ENCODE measurements at regions not wholly inside any gene's neighbourhood (a gene's known extent, or its start where the extent isn't known, plus 50 kb on each side); places are given as distances from the start of the nearest gene placed in this dataset.

GRCh38 chr5:162769019-162769418 lies 668.4 kb upstream of the CCNG1 start:
- Mint-ChIP-seq H3K9me3 (peaks cover 5% of the 10 kb centered on the region), H3K27me3 (ENCODE audit: low read depth) (no peaks in the 10 kb centered on the region), H3K36me3 (ENCODE audit: low read depth) (no peaks in the 10 kb centered on the region), H3K27ac (ENCODE audit: unreplicated experiment) (no peak overlapping the region), H3K4me3 (no peak overlapping the region), H3K4me1 (peaks cover 12% of the 10 kb centered on the region)
- no peak for DNase-seq (ENCODE audit: low read depth, low spot score)
- no peak for TF ChIP-seq CTCF (conservative IDR thresholded peaks at IDR 0.05)

- H3K9me3 Mint-ChIP-seq, result peaks cover 2% of the 10 kb centered on the region
- no peaks in the 10 kb centered on the region for H3K36me3 Mint-ChIP-seq (ENCODE audit: low read depth)
- peaks cover 5% of the 10 kb centered on the region for H3K4me1 Mint-ChIP-seq
- TF ChIP-seq CTCF (conservative IDR thresholded peaks at IDR 0.05), result no peak
- H3K4me3 Mint-ChIP-seq, result no peak overlapping the region
- no peak for DNase-seq (ENCODE audit: low read depth, low spot score)
- no peak overlapping the region for H3K27ac Mint-ChIP-seq (ENCODE audit: unreplicated experiment)
- H3K27me3 Mint-ChIP-seq (ENCODE audit: low read depth), result no peaks in the 10 kb centered on the region
Measured at GRCh38 chr5:162785673-162786072, 651.7 kb upstream of the CCNG1 start.

- peak; percentile 17 for TF ChIP-seq CTCF (conservative IDR thresholded peaks at IDR 0.05)
- no peaks in the 10 kb centered on the region for H3K27me3 Mint-ChIP-seq (ENCODE audit: low read depth)
- H3K4me1 Mint-ChIP-seq, result peaks cover 5% of the 10 kb centered on the region
- no peak overlapping the region for H3K4me3 Mint-ChIP-seq
- no peaks in the 10 kb centered on the region for H3K36me3 Mint-ChIP-seq (ENCODE audit: low read depth)
- peaks cover 2% of the 10 kb centered on the region for H3K9me3 Mint-ChIP-seq
- H3K27ac Mint-ChIP-seq (ENCODE audit: unreplicated experiment), result no peak overlapping the region
- no peak for DNase-seq (ENCODE audit: low read depth, low spot score)
Measured at GRCh38 chr5:162786234-162786633, 651.2 kb upstream of the CCNG1 start.

DNA sequence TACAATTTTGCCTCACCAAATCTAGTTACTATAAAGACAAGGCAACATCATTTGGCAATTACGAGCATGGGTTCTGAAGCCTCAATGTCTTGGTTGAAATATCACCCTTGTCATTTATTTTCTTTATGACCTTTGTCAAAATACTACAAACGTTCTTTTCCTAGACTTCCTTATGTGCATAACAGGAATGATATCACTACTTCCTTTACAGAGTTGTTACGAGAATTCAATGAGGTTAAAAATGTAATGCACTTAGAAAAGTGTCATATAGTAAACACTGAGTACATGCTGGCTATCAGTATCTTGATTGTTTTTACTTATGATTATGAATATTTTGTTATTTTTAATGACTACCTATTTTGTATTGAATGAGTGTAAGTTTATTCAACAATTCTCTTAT lies 640.9 kb upstream of the CCNG1 start:
- no peak for DNase-seq (ENCODE audit: low read depth, low spot score)
- H3K27me3 Mint-ChIP-seq (ENCODE audit: low read depth), result no peaks in the 10 kb centered on the region
- H3K27ac Mint-ChIP-seq (ENCODE audit: unreplicated experiment), result no peak overlapping the region
- H3K4me3 Mint-ChIP-seq, result no peak overlapping the region
- H3K9me3 Mint-ChIP-seq, result no peaks in the 10 kb centered on the region
- no peak for TF ChIP-seq CTCF (conservative IDR thresholded peaks at IDR 0.05)
- no peaks in the 10 kb centered on the region for H3K36me3 Mint-ChIP-seq (ENCODE audit: low read depth)
- peaks cover 6% of the 10 kb centered on the region for H3K4me1 Mint-ChIP-seq

GRCh38 chr5:162800301-162800700 lies 637.1 kb upstream of the CCNG1 start:
- Mint-ChIP-seq H3K4me1 (peaks cover 13% of the 10 kb centered on the region), H3K36me3 (ENCODE audit: low read depth) (no peaks in the 10 kb centered on the region), H3K9me3 (no peaks in the 10 kb centered on the region), H3K27me3 (ENCODE audit: low read depth) (no peaks in the 10 kb centered on the region), H3K4me3 (no peak overlapping the region), H3K27ac (ENCODE audit: unreplicated experiment) (no peak overlapping the region)
- DNase-seq (ENCODE audit: low read depth, low spot score), result no peak
- no peak for TF ChIP-seq CTCF (conservative IDR thresholded peaks at IDR 0.05)

DNA sequence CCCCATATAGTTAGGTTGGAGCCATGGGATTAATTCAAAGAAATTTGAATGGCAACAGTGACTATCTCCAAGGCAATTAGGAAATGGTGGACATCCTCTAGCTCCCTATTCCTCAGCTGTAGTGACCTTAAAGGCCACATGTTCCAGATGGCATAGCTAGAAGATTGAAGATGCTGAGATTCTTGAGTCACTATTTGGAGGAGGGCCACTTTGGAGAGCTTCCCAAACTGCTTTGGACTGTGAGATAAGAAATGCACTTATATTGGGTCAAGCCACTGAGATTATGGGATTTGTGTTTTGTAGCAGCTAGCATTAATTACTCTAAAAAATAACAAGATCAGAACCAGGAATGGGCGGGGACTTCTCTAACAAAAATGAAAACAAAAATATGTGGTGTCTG lies 636.2 kb upstream of the CCNG1 start:
- Mint-ChIP-seq H3K9me3 (no peaks in the 10 kb centered on the region), H3K4me3 (no peak overlapping the region), H3K36me3 (ENCODE audit: low read depth) (no peaks in the 10 kb centered on the region), H3K27ac (ENCODE audit: unreplicated experiment) (no peak overlapping the region), H3K4me1 (peaks cover 10% of the 10 kb centered on the region), H3K27me3 (ENCODE audit: low read depth) (no peaks in the 10 kb centered on the region)
- TF ChIP-seq CTCF (conservative IDR thresholded peaks at IDR 0.05), result no peak
- DNase-seq (ENCODE audit: low read depth, low spot score), result no peak
